GM23338 (cell line): ENCODE measurements at regions not wholly inside any gene's neighbourhood (a gene's known extent, or its start where the extent isn't known, plus 50 kb on each side); places are given as distances from the start of the nearest gene placed in this dataset.

Experiments
- TF ChIP-seq, protein P1 (sequence below): fragments of 250-450 bp; sonication (Bioruptor Pico); IDR thresholded peaks from 2 replicates; pipeline ENCODE4 v1.5.0; 2020; ENCODE audit warnings: mild to moderate bottlenecking, moderate library complexity
- TF ChIP-seq, protein P2 (sequence below): IDR thresholded peaks from one replicate; pipeline ENCODE4 v1.6.1; 2018; ENCODE audit warnings: antibody characterized with exemption; ENCODE audit not compliant: unreplicated experiment

DNA sequence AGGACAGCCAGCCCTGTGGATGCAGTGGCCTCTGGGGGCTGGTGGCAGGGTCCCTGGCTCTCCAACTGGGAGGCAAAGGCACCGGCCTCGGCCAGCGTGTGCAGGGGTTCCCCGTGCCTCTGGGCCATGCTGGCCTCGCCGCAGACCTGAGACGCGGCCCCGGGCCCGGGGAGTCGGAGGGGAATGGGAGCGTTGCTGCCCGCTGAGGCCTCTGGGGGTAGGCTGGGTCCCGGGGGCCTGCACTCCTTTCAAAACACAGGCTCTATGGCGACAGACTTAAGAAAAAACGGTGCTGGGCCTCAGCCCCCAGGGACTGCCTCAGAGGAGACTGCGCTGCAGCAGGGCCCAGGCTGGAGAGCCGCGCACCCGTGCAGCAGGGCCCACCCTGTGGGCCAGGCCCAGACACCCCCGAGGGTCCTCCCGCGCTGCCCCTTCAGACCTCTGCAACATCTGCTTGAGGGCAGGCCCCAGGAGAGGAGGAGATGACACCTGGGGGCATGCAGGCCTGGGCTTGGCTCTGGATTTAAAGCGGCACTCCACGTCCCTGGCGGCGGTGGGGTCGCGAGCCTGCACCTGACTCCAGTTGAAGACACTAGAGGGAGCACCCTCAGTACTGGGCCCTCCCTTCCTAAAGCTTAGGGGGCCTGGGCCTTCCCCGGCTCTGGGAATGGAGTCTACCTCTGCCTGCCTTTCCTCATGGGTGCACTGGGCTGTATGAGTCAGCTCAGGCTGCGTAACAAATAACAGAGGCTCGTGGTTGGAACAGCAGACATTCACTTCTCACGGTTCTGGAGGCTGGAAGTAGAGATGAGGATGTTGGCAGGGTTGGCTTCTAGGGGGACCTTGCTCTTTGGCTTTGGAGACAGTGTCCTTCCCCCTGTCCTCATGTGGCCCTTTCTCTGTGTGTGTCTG, 117.4 kb upstream of the RPS6KA2 start (continued):
- TF ChIP-seq, protein P1, sequence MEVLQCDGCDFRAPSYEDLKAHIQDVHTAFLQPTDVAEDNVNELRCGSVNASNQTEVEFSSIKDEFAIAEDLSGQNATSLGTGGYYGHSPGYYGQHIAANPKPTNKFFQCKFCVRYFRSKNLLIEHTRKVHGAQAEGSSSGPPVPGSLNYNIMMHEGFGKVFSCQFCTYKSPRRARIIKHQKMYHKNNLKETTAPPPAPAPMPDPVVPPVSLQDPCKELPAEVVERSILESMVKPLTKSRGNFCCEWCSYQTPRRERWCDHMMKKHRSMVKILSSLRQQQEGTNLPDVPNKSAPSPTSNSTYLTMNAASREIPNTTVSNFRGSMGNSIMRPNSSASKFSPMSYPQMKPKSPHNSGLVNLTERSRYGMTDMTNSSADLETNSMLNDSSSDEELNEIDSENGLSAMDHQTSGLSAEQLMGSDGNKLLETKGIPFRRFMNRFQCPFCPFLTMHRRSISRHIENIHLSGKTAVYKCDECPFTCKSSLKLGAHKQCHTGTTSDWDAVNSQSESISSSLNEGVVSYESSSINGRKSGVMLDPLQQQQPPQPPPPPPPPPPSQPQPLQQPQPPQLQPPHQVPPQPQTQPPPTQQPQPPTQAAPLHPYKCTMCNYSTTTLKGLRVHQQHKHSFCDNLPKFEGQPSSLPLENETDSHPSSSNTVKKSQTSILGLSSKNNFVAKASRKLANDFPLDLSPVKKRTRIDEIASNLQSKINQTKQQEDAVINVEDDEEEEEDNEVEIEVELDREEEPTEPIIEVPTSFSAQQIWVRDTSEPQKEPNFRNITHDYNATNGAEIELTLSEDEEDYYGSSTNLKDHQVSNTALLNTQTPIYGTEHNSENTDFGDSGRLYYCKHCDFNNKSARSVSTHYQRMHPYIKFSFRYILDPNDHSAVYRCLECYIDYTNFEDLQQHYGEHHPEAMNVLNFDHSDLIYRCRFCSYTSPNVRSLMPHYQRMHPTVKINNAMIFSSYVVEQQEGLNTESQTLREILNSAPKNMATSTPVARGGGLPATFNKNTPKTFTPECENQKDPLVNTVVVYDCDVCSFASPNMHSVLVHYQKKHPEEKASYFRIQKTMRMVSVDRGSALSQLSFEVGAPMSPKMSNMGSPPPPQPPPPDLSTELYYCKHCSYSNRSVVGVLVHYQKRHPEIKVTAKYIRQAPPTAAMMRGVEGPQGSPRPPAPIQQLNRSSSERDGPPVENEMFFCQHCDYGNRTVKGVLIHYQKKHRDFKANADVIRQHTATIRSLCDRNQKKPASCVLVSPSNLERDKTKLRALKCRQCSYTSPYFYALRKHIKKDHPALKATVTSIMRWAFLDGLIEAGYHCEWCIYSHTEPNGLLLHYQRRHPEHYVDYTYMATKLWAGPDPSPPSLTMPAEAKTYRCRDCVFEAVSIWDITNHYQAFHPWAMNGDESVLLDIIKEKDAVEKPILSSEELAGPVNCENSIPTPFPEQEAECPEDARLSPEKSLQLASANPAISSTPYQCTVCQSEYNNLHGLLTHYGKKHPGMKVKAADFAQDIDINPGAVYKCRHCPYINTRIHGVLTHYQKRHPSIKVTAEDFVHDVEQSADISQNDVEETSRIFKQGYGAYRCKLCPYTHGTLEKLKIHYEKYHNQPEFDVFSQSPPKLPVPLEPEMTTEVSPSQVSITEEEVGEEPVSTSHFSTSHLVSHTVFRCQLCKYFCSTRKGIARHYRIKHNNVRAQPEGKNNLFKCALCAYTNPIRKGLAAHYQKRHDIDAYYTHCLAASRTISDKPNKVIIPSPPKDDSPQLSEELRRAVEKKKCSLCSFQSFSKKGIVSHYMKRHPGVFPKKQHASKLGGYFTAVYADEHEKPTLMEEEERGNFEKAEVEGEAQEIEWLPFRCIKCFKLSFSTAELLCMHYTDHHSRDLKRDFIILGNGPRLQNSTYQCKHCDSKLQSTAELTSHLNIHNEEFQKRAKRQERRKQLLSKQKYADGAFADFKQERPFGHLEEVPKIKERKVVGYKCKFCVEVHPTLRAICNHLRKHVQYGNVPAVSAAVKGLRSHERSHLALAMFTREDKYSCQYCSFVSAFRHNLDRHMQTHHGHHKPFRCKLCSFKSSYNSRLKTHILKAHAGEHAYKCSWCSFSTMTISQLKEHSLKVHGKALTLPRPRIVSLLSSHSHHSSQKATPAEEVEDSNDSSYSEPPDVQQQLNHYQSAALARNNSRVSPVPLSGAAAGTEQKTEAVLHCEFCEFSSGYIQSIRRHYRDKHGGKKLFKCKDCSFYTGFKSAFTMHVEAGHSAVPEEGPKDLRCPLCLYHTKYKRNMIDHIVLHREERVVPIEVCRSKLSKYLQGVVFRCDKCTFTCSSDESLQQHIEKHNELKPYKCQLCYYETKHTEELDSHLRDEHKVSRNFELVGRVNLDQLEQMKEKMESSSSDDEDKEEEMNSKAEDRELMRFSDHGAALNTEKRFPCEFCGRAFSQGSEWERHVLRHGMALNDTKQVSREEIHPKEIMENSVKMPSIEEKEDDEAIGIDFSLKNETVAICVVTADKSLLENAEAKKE (CRISPR knock-in tag): no peak
- TF ChIP-seq, protein P2, sequence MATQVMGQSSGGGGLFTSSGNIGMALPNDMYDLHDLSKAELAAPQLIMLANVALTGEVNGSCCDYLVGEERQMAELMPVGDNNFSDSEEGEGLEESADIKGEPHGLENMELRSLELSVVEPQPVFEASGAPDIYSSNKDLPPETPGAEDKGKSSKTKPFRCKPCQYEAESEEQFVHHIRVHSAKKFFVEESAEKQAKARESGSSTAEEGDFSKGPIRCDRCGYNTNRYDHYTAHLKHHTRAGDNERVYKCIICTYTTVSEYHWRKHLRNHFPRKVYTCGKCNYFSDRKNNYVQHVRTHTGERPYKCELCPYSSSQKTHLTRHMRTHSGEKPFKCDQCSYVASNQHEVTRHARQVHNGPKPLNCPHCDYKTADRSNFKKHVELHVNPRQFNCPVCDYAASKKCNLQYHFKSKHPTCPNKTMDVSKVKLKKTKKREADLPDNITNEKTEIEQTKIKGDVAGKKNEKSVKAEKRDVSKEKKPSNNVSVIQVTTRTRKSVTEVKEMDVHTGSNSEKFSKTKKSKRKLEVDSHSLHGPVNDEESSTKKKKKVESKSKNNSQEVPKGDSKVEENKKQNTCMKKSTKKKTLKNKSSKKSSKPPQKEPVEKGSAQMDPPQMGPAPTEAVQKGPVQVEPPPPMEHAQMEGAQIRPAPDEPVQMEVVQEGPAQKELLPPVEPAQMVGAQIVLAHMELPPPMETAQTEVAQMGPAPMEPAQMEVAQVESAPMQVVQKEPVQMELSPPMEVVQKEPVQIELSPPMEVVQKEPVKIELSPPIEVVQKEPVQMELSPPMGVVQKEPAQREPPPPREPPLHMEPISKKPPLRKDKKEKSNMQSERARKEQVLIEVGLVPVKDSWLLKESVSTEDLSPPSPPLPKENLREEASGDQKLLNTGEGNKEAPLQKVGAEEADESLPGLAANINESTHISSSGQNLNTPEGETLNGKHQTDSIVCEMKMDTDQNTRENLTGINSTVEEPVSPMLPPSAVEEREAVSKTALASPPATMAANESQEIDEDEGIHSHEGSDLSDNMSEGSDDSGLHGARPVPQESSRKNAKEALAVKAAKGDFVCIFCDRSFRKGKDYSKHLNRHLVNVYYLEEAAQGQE: no peak
